ENCODE measurements at regions not wholly inside any gene's neighbourhood (a gene's known extent, or its start where the extent isn't known, plus 50 kb on each side); places are given as distances from the start of the nearest gene placed in this dataset.
"Not testable (repeated sequence)": the region's sequence is repeated elsewhere in the genome, so short reads cannot be mapped to it uniquely, and the experiment has no call there.

GRCh38 chr3:177364236-177364635 is 167.0 kb upstream of the TBL1XR1 start:
- Histone ChIP-seq H3K79me2 (no peaks in the 10 kb centered on the region), H3K9me3 (ENCODE audit: control insufficient read depth, low read length) (no peaks in the 10 kb centered on the region), H3K27me3 (ENCODE audit: control insufficient read depth, insufficient read depth, low read length) (no peaks in the 10 kb centered on the region), H3K4me2 (ENCODE audit: low read length) (no peak overlapping the region), H3K27ac (no peak overlapping the region), H3K9ac (no peak overlapping the region), H2AFZ (no peak overlapping the region), H3K4me3 (ENCODE audit: low read depth, low read length) (no peak overlapping the region), H3K4me1 (peaks cover 14% of the 10 kb centered on the region), H3K36me3 (ENCODE audit: control insufficient read depth, insufficient read depth, low read length) (no peaks in the 10 kb centered on the region)
- TF ChIP-seq CTCF (IDR thresholded peaks at IDR 0.05), result no peak

GRCh38 chr3:177365294-177365693 is 168.0 kb upstream of the TBL1XR1 start:
- not testable (repeated sequence) for H3K36me3 ChIP-seq (ENCODE audit: control insufficient read depth, insufficient read depth, low read length); H3K9me3 ChIP-seq (ENCODE audit: control insufficient read depth, low read length); H3K27me3 ChIP-seq (ENCODE audit: control insufficient read depth, insufficient read depth, low read length); H3K27ac ChIP-seq; H2AFZ ChIP-seq; H3K79me2 ChIP-seq; H3K4me3 ChIP-seq (ENCODE audit: low read depth, low read length); H3K4me2 ChIP-seq (ENCODE audit: low read length); H3K9ac ChIP-seq
- H3K4me1 ChIP-seq, result peaks cover 10% of the 10 kb centered on the region

GRCh38 chr3:177367788-177368187 is 170.5 kb upstream of the TBL1XR1 start:
- no peaks in the 10 kb centered on the region for H3K4me1 ChIP-seq
- no peak for TF ChIP-seq CTCF (IDR thresholded peaks at IDR 0.05)
- no peak overlapping the region for H3K27ac ChIP-seq
- H3K9ac ChIP-seq, result no peak overlapping the region
- H3K9me3 ChIP-seq (ENCODE audit: control insufficient read depth, low read length), result no peaks in the 10 kb centered on the region
- H3K36me3 ChIP-seq (ENCODE audit: control insufficient read depth, insufficient read depth, low read length), result no peaks in the 10 kb centered on the region
- no peak overlapping the region for H2AFZ ChIP-seq
- no peak overlapping the region for H3K4me3 ChIP-seq (ENCODE audit: low read depth, low read length)
- H3K4me2 ChIP-seq (ENCODE audit: low read length), result no peak overlapping the region
- no peaks in the 10 kb centered on the region for H3K27me3 ChIP-seq (ENCODE audit: control insufficient read depth, insufficient read depth, low read length)
- H3K79me2 ChIP-seq, result no peaks in the 10 kb centered on the region

GRCh38 chr3:177370246-177370822 is 173.1 kb upstream of the TBL1XR1 start:
- no peak for TF ChIP-seq CTCF (IDR thresholded peaks at IDR 0.05)

GRCh38 chr3:177371146-177371545 is 173.9 kb upstream of the TBL1XR1 start:
- Histone ChIP-seq H3K4me1 (no peaks in the 10 kb centered on the region), H3K9me3 (ENCODE audit: control insufficient read depth, low read length) (no peaks in the 10 kb centered on the region), H3K27ac (no peak overlapping the region), H3K4me3 (ENCODE audit: low read depth, low read length) (no peak overlapping the region), H3K4me2 (ENCODE audit: low read length) (no peak overlapping the region), H3K9ac (no peak overlapping the region), H3K36me3 (ENCODE audit: control insufficient read depth, insufficient read depth, low read length) (no peaks in the 10 kb centered on the region), H3K79me2 (no peaks in the 10 kb centered on the region), H3K27me3 (ENCODE audit: control insufficient read depth, insufficient read depth, low read length) (no peaks in the 10 kb centered on the region), H2AFZ (no peak overlapping the region)
- TF ChIP-seq CTCF (IDR thresholded peaks at IDR 0.05), result no peak

More at GRCh38 chr3:177370246-177370822, 173.1 kb upstream of the TBL1XR1 start:
- H2AFZ ChIP-seq, result no peak overlapping the region
- H3K27me3 ChIP-seq (ENCODE audit: control insufficient read depth, insufficient read depth, low read length), result no peaks in the 10 kb centered on the region
- no peak overlapping the region for H3K9ac ChIP-seq
- no peak overlapping the region for H3K4me3 ChIP-seq (ENCODE audit: low read depth, low read length)
- H3K36me3 ChIP-seq (ENCODE audit: control insufficient read depth, insufficient read depth, low read length), result no peaks in the 10 kb centered on the region
- no peak overlapping the region for H3K4me2 ChIP-seq (ENCODE audit: low read length)
- H3K4me1 ChIP-seq, result no peaks in the 10 kb centered on the region
- H3K79me2 ChIP-seq, result no peaks in the 10 kb centered on the region
- H3K27ac ChIP-seq, result no peak overlapping the region
- H3K9me3 ChIP-seq (ENCODE audit: control insufficient read depth, low read length), result no peaks in the 10 kb centered on the region
